ENCODE measurements at regions not wholly inside any gene's neighbourhood (a gene's known extent, or its start where the extent isn't known, plus 50 kb on each side); places are given as distances from the start of the nearest gene placed in this dataset.

GRCh38 chr3:135449046-135449445 lies 516.5 kb upstream of the PPP2R3A start:
- no peak for DNase-seq
- TF ChIP-seq POLR2A (IDR thresholded peaks at IDR 0.05), result no peak
- no peaks in the 10 kb centered on the region for H3K36me3 ChIP-seq
- 38 to 80% (median 50%) methylated on average over 1 of the region's 1 CpG for WGBS, 5 donors
- no peaks in the 10 kb centered on the region for H3K4me1 ChIP-seq
- no peaks in the 10 kb centered on the region for H3K27me3 ChIP-seq (replicated peaks in 1 of 7)
- intact Hi-C loops (cut with DNase I; ENCODE audit: low total_unique reads), result no loop called here
- no peaks in the 10 kb centered on the region for H3K9me3 ChIP-seq
- no peak overlapping the region for H3K27ac ChIP-seq
- H3K4me3 ChIP-seq, result no peak overlapping the region

GRCh38 chr3:135451037-135451785 lies 514.3 kb upstream of the PPP2R3A start:
- TF ChIP-seq CTCF (IDR thresholded peaks at IDR 0.05 in 8 of 11, conservative IDR thresholded peaks at IDR 0.05 in 3 of 11) (no peak), POLR2AphosphoS5 (IDR thresholded peaks at IDR 0.05) (no peak), POLR2A (IDR thresholded peaks at IDR 0.05) (no peak)

GRCh38 chr3:135452881-135453280 lies 512.6 kb upstream of the PPP2R3A start:
- intact Hi-C loops (cut with DNase I; ENCODE audit: low total_unique reads), result no loop called here
- DNase-seq, result no peak
- Histone ChIP-seq H3K9me3 (peaks cover 0 to 6% (median 0%) of the 10 kb centered on the region in 8 donors), H3K4me3 (no peak overlapping the region), H3K27ac (no peak overlapping the region), H3K4me1 (no peaks in the 10 kb centered on the region), H3K27me3 (replicated peaks in 1 of 7) (peaks cover 0 to 5% (median 0%) of the 10 kb centered on the region in 7 donors), H3K36me3 (no peaks in the 10 kb centered on the region)
- TF ChIP-seq POLR2AphosphoS5 (IDR thresholded peaks at IDR 0.05), result no peak
- TF ChIP-seq CTCF (IDR thresholded peaks at IDR 0.05 in 8 of 11, conservative IDR thresholded peaks at IDR 0.05 in 3 of 11), result no peak
- TF ChIP-seq POLR2A (IDR thresholded peaks at IDR 0.05), result no peak
- WGBS, 5 donors, result 68 to 87% (median 82%) methylated on average over 5 to 10 of the region's 10 CpGs

More at GRCh38 chr3:135451037-135451785, 514.3 kb upstream of the PPP2R3A start:
- no peak overlapping the region for H3K27ac ChIP-seq
- H3K9me3 ChIP-seq, result peaks cover 0 to 6% (median 0%) of the 10 kb centered on the region in 8 donors
- no peak overlapping the region for H3K4me3 ChIP-seq
- WGBS, 5 donors, result 83 to 97% (median 89%) methylated on average over 2 of the region's 2 CpGs
- no peaks in the 10 kb centered on the region for H3K4me1 ChIP-seq
- peaks cover 0 to 2% (median 0%) of the 10 kb centered on the region in 7 donors for H3K27me3 ChIP-seq (replicated peaks in 1 of 7)
- H3K36me3 ChIP-seq, result no peaks in the 10 kb centered on the region
- no peak for DNase-seq
- intact Hi-C loops (cut with DNase I; ENCODE audit: low total_unique reads), result no loop called here

- Histone ChIP-seq H3K4me3 (no peak overlapping the region), H3K27ac (no peak overlapping the region), H3K27me3 (replicated peaks in 1 of 7) (peaks cover 0 to 5% (median 0%) of the 10 kb centered on the region in 7 donors), H3K4me1 (no peaks in the 10 kb centered on the region), H3K36me3 (no peaks in the 10 kb centered on the region), H3K9me3 (peaks cover 0 to 6% (median 0%) of the 10 kb centered on the region in 8 donors)
- no peak for TF ChIP-seq POLR2A (IDR thresholded peaks at IDR 0.05)
- TF ChIP-seq POLR2AphosphoS5 (IDR thresholded peaks at IDR 0.05), result no peak
- no peak for TF ChIP-seq CTCF (IDR thresholded peaks at IDR 0.05 in 8 of 11, conservative IDR thresholded peaks at IDR 0.05 in 3 of 11)
- intact Hi-C loops (cut with DNase I; ENCODE audit: low total_unique reads), result no loop called here
- no peak for DNase-seq
- 86 to 91% (median 89%) methylated on average over 6 of the region's 6 CpGs for WGBS, 5 donors
Observed at GRCh38 chr3:135453326-135453725, 512.2 kb upstream of the PPP2R3A start.

Measured in spleen (tissue), 11 donors.